ENCODE measurements at regions not wholly inside any gene's neighbourhood (a gene's known extent, or its start where the extent isn't known, plus 50 kb on each side); places are given as distances from the start of the nearest gene placed in this dataset.

GRCh38 chr2:228503731-228504130, 322.2 kb upstream of the SPHKAP start:
- Histone ChIP-seq H3K36me3 (ENCODE audit: control insufficient read depth, insufficient read depth, low read length) (no peaks in the 10 kb centered on the region), H3K27me3 (replicated peaks; ENCODE audit: control insufficient read depth, insufficient read depth, low read length) (no peaks in the 10 kb centered on the region), H3K4me3 (replicated peaks; ENCODE audit: low read depth, low read length) (no peak overlapping the region)
- TF ChIP-seq, protein P1, sequence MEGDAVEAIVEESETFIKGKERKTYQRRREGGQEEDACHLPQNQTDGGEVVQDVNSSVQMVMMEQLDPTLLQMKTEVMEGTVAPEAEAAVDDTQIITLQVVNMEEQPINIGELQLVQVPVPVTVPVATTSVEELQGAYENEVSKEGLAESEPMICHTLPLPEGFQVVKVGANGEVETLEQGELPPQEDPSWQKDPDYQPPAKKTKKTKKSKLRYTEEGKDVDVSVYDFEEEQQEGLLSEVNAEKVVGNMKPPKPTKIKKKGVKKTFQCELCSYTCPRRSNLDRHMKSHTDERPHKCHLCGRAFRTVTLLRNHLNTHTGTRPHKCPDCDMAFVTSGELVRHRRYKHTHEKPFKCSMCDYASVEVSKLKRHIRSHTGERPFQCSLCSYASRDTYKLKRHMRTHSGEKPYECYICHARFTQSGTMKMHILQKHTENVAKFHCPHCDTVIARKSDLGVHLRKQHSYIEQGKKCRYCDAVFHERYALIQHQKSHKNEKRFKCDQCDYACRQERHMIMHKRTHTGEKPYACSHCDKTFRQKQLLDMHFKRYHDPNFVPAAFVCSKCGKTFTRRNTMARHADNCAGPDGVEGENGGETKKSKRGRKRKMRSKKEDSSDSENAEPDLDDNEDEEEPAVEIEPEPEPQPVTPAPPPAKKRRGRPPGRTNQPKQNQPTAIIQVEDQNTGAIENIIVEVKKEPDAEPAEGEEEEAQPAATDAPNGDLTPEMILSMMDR (IDR thresholded peaks at IDR 0.05; ENCODE audit: insufficient read depth, low read length, poor library complexity, severe bottlenecking) = no peak
- no peak for DNase-seq (ENCODE audit: extremely low read depth, insufficient read length)

DNA sequence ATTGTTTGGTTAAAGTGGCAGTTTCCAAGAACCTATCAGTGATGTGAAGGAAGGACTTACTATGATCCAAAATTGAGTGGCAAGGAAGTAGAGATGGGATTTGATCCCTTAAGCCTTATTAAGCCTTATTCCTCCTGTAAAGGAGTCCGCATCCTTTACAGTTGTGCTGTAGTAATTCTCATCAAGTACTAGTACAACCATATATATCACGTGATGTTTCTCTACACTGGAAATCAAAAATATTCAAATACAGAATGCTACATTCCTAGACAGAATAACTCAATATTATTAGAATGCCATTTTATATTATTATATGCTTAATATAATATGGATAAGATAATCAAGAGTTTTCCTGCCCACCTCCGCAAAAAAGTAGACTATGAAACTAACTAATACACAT, 312.4 kb upstream of the SPHKAP start:
- DNase-seq (ENCODE audit: extremely low read depth, insufficient read length) = no peak
- Histone ChIP-seq H3K36me3 (ENCODE audit: control insufficient read depth, insufficient read depth, low read length) (no peaks in the 10 kb centered on the region), H3K4me3 (replicated peaks; ENCODE audit: low read depth, low read length) (no peak overlapping the region), H3K27me3 (replicated peaks; ENCODE audit: control insufficient read depth, insufficient read depth, low read length) (no peaks in the 10 kb centered on the region)
- TF ChIP-seq, protein P1 (IDR thresholded peaks at IDR 0.05; ENCODE audit: insufficient read depth, low read length, poor library complexity, severe bottlenecking) = no peak

DNA sequence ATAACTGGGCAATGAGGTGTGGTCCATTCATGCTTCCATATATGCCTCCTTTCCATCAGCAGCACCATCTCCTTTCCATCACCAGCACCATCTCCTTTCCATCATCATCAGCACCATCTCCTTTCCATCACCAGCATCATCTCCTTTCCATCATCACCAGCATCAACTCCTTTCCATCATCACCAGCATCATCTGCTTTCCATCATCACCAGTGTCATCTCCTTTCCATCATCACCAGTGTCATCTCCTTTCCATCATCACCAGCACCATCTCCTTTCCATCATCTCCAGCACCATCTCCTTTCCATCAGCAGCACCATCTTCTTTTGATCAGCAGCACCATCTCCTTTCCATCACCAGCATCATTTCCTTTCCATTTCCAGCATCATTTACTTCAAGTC, 297.5 kb upstream of the SPHKAP start:
- H3K27me3 ChIP-seq (replicated peaks; ENCODE audit: control insufficient read depth, insufficient read depth, low read length) = no peaks in the 10 kb centered on the region
- no peaks in the 10 kb centered on the region for H3K36me3 ChIP-seq (ENCODE audit: control insufficient read depth, insufficient read depth, low read length)
- TF ChIP-seq, protein P1 (IDR thresholded peaks at IDR 0.05; ENCODE audit: insufficient read depth, low read length, poor library complexity, severe bottlenecking) = no peak
- DNase-seq (ENCODE audit: extremely low read depth, insufficient read length) = no peak
- H3K4me3 ChIP-seq (replicated peaks; ENCODE audit: low read depth, low read length) = no peak overlapping the region

- H3K36me3 ChIP-seq (ENCODE audit: control insufficient read depth, insufficient read depth, low read length) = no peaks in the 10 kb centered on the region
- no peaks in the 10 kb centered on the region for H3K27me3 ChIP-seq (replicated peaks; ENCODE audit: control insufficient read depth, insufficient read depth, low read length)
- H3K4me3 ChIP-seq (replicated peaks; ENCODE audit: low read depth, low read length) = no peak overlapping the region
- no peak for DNase-seq (ENCODE audit: extremely low read depth, insufficient read length)
- TF ChIP-seq, protein P1 (IDR thresholded peaks at IDR 0.05; ENCODE audit: insufficient read depth, low read length, poor library complexity, severe bottlenecking) = no peak
Observed at GRCh38 chr2:228474466-228474865, 293.0 kb upstream of the SPHKAP start.

DNA sequence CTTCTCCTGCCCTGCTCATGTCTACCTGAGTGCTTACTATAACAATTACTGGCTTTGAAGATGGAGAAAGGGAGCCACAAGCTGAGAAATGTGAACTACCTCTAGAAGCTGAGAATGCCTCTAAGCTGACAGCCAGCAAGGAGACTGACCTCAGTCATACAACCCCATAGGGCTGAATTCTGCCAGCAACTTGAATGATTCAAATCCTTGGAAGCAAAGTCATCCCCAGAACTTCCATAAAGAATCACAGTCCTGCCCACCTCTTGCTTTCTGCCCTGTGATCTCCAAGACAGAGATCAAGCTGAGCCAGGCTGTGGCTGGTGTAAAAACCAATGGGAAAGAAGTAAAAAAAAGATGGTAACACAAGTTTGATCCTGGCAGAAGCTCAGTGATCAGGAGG, 288.2 kb upstream of the SPHKAP start:
- no peak overlapping the region for H3K4me3 ChIP-seq (replicated peaks; ENCODE audit: low read depth, low read length)
- no peak for DNase-seq (ENCODE audit: extremely low read depth, insufficient read length)
- TF ChIP-seq, protein P1 (IDR thresholded peaks at IDR 0.05; ENCODE audit: insufficient read depth, low read length, poor library complexity, severe bottlenecking) = no peak

DNA sequence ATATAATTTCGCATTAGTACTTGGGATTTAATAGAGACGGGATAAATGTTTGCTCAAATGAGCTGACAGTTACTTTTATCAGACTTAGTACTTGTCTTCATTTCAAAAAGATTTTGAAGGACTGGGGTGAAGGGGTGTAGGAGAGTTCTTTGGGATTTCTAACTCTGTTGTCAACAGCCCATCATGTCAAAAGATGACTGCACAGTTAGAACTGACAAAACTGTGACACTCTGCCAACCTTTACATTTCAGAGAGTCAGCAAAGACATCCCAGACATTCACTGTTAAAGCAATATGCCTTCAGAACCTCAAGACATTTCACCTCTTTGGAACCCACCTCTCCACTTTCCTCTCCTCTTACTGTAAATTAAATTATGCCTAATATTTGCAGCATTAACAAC, 285.4 kb upstream of the SPHKAP start:
- no peak for DNase-seq (ENCODE audit: extremely low read depth, insufficient read length)
- TF ChIP-seq, protein P1 (IDR thresholded peaks at IDR 0.05; ENCODE audit: insufficient read depth, low read length, poor library complexity, severe bottlenecking) = no peak

More for the DNA sequence above, 288.2 kb upstream of the SPHKAP start:
- Histone ChIP-seq H3K27me3 (replicated peaks; ENCODE audit: control insufficient read depth, insufficient read depth, low read length) (no peaks in the 10 kb centered on the region), H3K36me3 (ENCODE audit: control insufficient read depth, insufficient read depth, low read length) (no peaks in the 10 kb centered on the region)

More for the DNA sequence above, 285.4 kb upstream of the SPHKAP start:
- Histone ChIP-seq H3K36me3 (ENCODE audit: control insufficient read depth, insufficient read depth, low read length) (no peaks in the 10 kb centered on the region), H3K27me3 (replicated peaks; ENCODE audit: control insufficient read depth, insufficient read depth, low read length) (no peaks in the 10 kb centered on the region), H3K4me3 (replicated peaks; ENCODE audit: low read depth, low read length) (no peak overlapping the region)

Data from GM06990 (cell line).